ENCODE measurements at regions not wholly inside any gene's neighbourhood (a gene's known extent, or its start where the extent isn't known, plus 50 kb on each side); places are given as distances from the start of the nearest gene placed in this dataset.
"Not testable (repeated sequence)": the region's sequence is repeated elsewhere in the genome, so short reads cannot be mapped to it uniquely, and the experiment has no call there.

DNA sequence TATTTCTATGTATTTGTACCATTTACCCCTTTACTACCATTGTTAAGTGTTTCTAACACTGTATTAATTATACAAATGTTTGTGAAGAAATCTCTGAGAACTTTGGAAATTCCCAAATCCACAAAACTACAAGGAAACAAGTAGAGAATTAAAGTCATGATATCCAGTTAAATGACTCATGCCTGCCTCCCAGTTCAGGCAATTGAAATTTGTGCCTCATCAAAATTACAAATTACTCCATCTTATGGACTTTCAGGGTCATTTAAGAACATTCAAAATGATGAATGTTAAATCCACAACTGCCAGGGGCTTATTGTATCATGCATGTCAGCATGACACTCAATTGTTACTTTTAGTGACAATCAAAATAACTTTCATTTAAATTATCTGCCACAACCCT, 282.4 kb downstream of the ZNF326 start:
- DNase-seq: no peak

DNA sequence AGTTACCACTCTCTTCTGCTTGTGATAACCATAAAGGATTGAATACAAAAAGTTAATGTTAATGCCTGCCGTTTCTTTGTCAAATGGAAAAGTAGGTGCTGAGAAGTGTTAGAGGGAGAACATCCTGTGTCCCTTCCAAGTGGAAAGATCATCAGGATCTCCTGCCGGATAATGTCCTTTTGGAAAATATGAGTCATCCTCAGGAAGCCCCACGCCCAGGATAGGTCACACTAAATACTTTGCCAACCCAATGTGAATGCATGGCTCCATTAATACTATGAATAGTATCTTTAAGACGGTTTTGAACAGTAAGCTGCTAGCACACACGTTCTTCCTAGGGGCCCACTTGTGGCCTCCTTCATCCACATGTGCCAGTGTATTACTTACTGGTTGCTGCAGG, 279.5 kb downstream of the ZNF326 start:
- DNase-seq: no peak

DNA sequence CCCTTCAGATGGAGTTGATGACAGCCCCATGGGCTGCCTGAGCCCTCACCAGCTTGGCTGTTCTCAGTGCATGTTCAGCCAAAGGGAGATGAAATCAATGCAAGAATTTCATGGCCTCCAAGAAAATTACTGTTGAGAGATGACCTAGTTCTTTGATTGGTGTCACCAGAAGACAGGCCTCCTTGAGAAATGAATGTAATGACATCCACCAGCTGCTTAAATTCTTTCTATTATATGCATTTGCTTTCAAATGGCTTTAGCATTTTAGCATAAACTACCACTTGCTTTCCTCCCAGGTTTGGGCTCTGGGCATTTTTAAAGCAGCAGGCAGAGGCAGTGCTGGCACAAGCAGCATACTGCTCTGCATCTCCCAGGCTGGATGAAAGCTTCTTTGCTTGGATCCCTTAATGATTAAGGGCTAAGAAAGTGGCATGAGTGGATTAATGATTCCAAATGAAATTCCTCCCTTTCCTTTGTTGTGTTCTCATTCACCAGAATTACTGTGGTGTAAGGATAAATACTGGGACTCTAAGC, 278.4 kb downstream of the ZNF326 start:
- DNase-seq: no peak

DNA sequence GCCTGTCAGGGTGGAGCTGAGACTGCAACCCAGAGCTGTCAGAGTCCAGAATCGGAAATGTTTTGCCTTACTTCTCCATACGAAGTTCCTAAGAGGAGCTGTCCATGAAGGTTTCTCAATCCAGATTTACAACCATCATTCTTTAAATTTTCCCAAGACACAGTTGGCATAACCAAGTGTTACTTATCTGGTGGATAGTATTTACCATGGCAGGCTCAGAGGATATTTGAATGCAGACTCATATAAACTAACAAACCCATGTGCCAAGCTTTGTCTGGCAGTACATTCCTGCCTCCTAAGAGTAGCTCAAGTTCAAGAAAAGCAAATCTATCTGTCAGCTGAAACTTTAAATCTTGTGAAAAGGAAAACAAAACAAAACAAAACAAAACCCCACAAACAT, 267.9 kb downstream of the ZNF326 start:
- no peak for DNase-seq

DNA sequence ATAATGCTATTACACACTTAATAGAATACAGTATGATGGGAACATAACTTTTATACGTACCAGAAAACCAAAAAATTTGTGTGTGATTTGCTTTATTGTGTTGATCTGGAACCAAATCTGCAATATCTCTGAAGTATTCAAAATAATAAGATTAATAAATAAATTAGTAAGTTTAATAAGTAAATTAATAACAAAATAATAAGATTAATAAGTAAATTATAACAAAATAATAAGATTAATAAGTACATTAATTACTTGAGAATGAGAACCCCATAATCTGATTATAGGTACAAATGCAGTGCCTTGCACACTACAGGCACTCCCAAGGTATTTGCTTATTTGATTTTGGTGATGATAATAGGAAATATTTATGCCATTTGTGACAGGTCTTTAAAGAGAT, 267.4 kb downstream of the ZNF326 start:
- DNase-seq: no peak

DNA sequence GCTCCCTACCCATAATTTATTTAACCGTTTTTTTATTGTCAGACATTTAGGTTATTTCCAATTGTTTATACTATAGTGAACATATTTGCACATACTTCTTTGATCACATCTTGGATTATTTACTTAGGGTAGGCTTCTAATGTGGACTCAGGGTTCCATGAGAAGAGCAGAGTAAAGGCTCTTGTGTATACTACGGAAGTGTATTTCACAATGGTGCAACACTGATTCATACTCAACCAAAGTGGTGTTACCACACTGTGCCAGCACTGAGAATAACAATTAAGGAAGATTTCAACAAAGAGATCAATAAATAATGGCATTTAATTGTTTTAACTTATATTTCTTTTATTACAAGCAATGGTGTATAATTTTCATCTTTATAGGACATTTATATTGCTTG, 251.2 kb downstream of the ZNF326 start:
- DNase-seq: no peak

DNA sequence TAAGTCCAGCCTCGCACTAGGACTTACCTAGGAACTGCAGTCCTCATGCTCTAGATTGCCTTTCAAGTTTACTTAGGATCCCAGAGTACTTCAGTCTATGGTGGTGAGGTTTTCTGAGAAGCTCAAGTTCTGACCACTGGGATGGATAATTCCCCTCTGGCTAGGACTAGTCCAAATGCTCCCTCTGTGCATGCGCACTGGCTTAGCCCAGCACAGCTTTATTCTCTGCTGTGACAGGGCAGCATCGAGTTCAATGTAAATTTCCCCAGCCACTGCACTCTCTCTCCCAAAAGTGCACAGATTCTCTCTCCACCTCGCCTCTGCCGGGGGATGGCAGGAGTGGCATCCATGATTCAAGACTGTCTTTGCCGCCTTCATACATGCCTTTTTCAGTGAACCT, 241.6 kb downstream of the ZNF326 start:
- no peak for DNase-seq

DNA sequence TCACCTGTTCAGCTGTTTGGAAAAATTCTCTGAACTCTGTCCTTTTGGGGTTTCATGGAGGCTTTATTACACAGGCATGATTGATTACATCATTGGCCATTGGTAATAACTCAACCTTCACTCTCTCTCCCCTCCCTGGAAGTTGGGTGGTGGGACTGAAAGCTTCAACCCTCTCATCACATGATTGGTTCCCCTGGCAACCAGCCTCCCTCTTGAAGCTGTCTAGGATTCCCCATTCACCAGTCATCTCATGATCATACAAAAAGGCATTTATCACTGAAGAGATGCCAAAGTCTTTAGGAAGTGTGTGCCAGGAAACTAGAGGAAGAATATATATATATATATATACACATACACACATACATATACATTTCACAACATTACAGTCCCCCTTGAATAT, 228.5 kb downstream of the ZNF326 start:
- no peak for DNase-seq

DNA sequence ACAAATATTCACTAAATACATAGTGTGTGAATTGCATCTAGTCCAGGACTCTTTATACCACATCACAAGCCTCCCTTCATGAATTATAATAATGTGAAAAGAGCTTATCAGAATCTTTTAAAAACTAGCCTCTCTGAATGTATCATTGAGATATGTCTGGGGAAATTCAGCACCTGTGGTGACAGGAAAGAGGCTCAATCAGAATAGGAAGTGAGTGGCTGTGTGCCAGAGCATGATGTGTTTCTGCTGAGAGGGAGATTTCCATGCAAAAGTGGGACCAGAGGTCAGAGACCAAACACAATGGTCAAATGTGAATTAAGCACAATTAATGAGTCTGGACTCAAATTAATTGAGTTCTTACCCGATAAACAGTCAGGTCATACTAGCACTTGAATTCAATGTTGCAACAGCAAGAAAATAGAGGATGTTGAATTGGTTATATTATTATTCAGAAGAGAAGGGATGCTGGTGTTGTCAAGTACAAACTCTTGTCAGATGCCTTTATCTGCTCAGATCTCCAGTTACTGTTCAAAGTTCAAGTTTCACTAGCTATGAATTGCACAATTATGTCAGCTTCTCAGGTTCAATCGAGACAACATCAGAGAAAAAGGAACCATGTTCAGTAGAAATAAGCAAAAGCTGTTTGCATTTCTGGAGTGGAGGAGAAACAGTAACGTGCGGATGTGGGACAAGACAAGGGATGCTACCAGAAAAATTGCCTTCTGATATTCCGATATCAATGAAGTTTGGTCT, 226.2 kb downstream of the ZNF326 start:
- no peak for DNase-seq

DNA sequence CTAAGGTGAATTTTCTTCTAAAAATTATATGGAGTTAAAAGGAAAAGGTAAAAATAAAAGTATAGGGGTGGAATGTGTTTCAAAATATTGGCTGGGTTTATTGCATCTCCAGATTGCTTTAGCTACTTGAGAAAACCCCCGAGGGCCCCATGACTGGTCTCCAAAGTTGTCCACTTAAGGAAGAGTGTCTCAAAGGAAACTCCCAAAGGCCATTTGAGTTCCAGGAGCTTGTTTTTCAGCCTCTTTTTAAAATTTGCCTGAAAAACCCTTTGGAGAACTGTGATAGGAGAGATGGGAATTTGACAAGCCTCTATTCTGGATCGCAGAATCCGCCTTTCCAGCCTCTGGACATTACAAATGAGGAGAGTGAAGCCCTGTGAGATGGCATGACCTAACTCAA, 225.6 kb downstream of the ZNF326 start:
- DNase-seq: no peak

DNA sequence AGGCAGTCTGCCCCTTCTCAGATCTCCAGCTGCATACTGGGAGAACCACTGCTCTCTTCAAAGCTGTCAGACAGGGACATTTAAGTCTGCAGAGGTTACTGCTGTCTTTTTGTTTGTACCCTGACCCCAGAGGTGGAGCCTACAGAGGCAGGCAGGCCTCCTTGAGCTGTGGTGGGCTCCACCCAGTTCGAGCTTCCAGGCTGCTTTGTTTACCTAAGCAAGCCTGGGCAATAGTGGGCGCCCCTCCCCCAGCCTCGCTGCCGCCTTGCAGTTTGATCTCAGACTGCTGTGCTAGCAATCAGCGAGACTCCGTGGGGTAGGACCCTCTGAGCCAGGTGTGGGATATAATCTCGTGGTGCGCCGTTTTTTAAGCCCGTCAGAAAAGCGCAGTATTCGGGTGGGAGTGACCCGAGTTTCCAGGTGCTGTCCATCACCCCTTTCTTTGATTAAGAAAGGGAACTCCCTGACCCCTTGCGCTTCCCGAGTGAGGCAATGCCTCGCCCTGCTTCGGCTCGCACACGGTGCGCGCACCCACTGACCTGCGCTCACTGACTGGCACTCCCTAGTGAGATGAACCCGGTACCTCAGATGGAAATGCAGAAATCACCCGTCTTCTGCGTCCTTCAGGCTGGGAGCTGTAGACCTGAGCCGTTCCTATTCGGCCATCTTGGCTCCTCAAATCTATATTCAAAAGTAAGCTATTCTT, 224.4 kb downstream of the ZNF326 start:
- not testable (repeated sequence) for DNase-seq

DNA sequence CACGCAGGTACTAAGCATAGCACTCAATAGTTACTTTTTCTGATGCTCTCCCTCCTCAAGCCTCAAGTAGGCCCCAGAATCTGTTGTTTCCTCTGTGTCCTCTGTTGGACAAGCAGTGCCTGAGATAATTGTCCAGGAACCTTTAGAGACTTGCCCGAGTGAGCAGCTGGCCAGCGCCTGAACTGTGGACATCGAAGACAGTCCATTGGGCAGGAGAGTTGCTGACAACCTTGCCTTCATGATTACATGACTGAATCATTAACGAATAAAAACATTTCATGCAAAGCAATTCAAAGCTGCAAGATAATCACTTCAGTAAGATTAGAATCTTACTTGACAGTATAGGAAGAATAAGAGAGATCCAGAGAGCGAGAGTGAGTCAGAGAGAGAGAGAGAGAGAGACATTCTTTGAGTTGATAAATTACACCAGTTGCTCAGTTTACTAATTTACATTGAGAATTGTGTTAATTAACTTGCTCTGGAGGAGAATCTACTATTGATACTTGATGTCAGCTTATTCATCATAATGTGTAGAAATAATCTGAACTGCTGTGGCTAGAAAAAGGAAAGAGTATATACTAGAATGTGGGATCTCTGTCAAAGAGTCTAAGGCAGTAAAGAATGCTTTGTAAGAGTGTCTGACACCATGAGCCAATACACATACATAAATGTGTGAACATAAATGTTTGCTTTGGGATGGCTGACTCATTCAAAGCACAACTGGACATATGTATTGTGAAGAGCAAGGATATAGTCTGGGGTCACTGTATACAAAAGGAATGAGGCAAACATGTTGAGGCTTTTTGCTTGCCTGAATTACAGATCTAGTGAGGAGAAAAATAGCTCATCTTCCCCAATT, 216.0 kb downstream of the ZNF326 start:
- no peak for DNase-seq

DNA sequence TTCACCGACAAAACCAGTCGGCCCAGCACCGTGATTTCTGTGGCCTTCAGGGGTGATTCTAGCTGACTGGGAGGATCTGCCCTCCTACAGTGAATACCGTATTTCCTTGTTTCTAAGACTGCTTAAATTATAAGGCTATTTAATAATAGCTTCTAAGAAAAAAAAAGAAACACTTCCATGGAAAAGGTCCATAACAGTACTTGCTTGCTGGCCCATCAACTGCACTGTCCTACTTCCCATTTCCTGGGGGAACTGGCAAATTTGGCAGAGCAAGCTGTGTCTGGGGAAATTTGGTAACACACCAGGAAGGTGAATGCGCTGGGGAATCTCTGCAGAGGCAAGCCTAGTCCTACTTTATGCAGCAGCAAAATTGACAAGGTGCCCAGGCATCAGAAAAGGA, 214.0 kb downstream of the ZNF326 start:
- no peak for DNase-seq

DNA sequence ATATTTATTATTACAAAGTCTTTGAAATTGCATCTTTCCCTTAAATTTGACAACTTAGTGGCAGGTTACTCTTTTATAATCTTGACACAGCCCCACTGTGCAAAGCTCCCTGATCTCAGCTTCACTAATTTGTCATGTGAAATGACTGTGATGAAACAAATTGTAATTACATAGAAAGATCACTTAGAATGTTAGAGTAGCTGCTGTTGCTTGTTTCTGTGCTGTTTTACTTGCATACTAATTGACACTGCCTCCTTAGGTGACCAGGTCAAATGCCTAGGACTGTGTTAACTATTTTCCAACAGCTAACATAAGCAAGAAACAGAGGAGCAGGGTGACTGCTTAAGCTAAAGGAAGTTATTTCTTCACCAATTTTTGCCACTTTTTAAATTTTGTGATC, 211.3 kb downstream of the ZNF326 start:
- no peak for DNase-seq

DNA sequence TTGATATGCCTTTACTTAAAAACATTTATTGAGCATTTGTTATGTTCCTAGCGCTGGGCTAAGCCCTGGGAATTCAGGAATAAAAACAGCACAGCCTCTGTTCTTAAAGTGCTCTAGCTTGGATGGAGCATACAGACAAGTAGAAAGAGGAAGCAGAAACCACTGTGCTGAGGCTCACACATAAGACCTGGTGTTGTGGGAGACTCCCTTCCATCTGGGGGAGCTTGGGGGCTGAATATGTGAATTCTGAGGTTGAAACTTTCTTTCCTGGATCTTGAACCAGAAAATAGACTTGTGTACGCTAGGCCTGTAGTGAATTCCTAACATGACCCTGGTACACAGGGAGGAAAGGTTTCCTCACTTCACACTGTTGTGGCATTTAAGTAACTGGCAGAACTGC, 209.9 kb downstream of the ZNF326 start:
- no peak for DNase-seq

DNA sequence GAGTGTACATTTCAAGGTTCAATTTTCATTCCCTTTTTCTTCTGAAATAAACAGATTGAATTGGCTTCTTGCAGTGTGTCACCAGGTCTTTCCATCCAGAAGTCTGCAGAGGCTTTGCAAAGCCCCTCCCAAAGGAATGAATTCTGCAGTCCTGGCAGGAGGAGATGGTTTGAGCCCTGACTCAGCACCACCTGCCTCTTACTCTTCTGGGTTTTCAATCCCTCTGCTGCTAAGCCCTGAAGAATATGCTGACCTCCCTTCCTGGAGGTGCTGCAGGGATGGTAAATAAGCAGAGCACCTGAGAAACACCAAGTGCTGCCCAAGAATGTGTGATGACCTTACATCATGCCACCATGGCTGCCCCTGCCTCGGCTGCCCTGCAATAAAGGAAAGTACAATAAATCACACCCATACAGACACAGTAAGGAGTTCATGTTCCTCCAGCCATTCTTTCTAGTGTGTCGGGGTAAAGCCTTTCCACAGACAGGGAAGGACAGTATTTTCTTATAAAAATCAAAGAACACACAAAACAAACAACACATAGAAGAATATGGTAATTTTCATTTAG, 209.2 kb downstream of the ZNF326 start:
- no peak for DNase-seq

DNA sequence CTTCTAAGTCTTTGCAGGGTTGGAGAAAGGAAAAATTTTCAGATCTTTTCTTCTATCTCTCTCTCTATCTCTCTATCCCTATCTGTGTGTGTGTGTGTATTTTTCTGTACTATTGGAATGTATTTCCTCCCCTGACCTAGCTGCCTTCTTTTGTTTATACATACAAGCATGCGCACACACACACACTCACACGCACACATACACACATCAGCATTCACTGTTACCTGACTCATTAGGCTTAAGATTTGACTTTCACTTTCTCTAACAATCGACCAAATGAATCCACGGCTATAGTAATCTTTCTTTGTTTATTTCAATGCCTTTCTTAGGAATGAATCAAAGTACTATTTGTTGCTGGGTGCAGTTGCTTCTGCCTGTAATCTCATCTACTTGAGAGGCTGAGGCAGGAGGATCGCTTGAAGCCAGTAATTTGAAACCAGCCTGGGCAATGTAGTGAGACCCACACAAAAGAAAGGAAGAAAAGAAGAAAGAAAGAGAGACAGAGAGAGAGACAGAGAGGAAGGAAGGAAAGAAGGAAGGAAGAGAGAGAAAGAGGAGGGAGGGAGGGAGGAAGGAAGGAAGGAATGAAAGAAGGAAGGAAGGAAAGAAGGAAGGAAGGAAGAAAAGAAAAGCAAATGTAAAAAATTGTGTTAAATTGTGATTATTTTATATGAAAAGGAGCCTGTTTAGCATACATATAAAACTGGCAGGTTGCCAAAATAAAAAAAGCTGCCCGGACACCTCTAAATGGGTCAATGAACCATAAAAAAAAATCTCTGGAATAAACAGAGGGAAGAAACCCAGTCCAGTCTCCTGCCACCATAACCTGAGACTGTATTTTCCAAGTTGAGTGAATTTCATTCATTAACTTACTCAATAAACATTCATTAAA, 206.8 kb downstream of the ZNF326 start:
- DNase-seq: no peak

DNA sequence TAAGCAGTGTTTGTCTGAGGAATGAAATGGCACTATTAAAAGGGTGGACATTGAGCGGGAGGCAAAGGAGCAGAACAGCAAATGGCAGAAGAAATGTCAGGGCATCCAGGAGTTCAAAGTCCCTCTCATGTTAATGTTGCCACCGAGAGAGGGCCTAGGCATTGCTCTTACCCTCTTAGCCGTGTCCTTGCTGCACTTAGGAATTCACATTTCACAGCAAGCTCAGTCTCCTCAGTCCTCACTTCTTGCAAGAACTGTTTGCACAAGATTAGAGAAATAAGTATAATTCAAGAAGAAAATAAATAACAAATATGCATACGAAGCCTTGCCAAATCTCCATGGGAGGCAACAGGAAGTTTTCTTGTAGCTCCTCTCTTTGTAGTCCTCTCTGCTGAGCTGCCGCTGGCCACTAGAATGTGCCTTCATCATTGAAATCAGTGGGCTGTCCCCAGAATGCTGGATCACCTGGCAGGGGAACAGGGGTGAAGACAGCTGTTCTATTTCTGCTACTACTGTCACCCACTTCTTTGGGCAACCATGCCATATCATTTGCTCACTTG, 205.8 kb downstream of the ZNF326 start:
- DNase-seq: no peak

DNA sequence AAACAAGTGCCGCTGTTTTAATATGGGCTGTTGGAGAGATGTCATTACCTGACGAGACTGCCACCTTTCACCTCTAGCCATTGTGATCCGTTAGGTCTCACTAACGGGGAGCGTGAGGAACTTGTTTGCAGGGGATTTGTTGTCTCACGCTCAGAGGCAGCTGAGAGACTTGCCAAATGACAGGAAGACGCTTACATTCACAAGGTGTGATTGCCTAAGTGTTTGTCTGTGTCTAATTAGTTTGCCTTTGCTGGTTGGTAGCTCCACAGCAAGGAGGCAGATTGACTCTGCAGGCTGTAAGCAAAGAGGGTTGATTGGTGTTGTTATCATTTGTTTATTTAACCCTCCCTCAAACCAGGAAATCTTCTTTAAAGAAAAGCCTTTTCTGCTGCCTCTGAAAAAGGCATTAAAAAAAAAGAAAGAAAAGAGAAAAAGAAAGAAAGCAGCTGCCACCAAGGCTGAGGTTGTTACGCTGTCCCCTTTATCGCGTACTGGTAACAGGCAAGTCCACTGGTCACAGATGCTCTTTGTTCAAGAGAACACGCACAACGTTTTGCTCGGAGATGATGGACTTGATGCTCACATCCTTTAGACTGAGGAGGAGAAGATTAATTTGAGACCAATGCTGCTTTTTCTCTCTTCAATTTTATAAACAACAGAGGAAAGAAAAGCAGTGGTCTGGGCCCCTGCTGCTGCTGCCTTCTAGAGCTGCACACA, 203.9 kb downstream of the ZNF326 start:
- DNase-seq: no peak

DNA sequence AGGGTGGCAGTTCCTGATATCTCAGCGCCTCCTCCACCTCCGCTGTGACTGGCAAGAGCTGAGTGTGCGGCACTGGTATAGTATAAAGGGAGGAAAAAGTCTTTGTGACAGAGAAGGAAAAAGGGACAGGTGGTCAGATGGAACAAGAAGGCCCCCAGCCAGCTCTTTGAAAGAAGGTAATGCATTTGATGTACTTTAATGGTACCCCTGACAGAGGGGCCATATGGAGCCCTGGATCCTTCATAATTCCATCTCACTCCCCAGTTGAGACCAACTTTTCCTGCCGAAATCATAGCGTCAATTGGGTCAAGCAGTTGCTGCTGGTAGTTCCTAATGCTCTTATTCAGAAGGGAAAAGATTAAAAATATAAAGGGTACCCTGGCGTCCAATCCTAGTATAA, 198.2 kb downstream of the ZNF326 start:
- DNase-seq: no peak

DNA sequence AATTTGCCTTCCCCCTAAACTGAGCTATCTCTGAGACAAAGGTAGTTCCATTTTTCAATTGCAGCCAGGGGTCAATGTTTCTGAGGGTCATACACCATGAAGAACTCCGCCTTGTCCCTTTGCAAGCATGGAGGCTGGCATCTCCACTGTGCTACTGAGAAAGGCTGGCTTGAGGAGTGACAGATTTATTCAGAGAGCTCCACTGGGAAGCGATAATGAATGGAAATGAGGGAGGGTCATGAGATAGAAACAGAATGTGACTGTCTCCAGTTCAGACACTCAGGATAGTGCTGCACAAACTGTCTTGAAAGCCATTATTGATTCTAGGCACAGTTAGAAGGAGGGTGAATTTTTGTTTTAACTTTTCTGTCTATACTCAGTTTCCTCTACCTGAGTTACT, 197.5 kb downstream of the ZNF326 start:
- no peak for DNase-seq

Measured in activated CD4-positive, alpha-beta T cell treated with anti-CD3 and anti-CD28 coated beads, Interleukin-2, amount 50 U/mL, for 16 hours (primary cell).